GM13977 (cell line): ENCODE measurements at regions not wholly inside any gene's neighbourhood (a gene's known extent, or its start where the extent isn't known, plus 50 kb on each side); places are given as distances from the start of the nearest gene placed in this dataset.

Source experiments
- DNase-seq: peaks from one replicate; pipeline ENCODE4 v3.0.0; 2012; ENCODE audit warnings: low spot score
- CTCF ChIP-seq: IDR thresholded peaks from 2 replicates; pipeline ENCODE4 v1.5.1; 2012; ENCODE audit warnings: mild to moderate bottlenecking, control low read depth; ENCODE audit not compliant: insufficient read depth; ENCODE audit errors: extremely low read depth, missing control alignments
- in situ Hi-C: fragments of 300-500 bp; cut with MboI; formaldehyde crosslinking; loops from one replicate; pipeline ENCODE4 v1.12.0; 2022; ENCODE audit warnings: low sequenced_read_pairs, low pct_unique_long_range_greater_than_20kb, mixed read lengths, inconsistent platforms; ENCODE audit not compliant: unreplicated experiment

DNA sequence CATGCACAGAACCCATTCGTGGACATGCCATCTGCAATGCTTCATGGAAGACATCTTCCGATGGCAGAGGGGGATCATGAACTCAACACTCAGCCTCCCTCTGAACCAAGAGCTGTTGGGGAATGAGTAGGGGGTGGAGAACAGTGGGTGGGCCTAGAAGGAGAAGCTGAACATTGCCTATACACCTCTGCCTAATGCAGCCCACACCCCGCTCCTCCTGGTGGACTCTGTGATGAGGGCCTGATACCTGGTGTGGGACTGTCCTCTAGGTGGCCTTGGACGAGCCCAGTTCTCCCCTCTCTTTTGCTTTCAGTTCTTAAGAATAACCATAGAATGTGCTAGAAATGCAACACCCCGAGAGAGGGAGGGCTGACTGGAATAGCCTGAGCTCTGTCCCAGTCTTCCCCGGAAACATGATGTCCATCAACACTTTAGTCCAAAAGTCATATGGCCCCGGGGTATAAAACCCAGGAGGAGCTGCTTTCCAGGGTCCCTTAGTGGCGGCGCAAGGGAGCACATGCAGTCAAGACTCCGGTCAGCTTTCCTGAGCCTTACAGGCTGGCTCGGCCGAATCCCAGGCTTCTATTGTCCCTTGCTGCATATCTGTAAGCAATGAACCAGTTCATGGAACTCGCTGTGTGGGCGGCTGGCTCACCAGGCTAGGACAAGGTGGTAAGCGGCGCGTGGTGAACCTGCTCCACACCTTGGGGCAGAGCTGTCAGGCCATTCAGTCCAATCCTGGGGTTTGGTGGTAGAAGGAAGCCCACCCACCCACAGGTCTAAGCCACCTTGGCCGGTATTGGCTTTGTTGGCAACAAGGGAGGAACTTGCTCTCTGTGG, 216.9 kb downstream of the CTTN start:
- in situ Hi-C loops = no loop called here
- DNase-seq = no peak
- no peak for TF ChIP-seq CTCF

DNA sequence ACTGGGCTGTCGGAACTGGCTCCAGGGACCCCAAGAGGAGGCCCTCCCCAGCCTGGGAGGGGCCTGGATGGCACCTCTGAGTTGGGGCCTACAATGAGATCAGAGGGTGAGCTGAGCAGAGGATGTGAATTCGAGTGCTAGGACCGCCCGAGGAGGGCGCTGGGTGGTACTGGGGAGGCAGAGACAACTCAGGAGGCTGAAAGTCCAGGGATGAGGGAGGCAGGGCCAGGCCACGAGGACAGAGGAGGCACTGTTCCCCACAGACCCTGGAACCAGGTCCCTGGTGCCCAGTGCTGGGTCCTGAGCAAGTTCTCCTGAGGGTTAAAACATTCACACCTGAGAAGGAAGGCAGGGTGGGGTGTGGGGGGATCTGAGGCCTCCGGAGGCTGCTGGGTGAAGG, 218.0 kb downstream of the CTTN start:
- TF ChIP-seq CTCF = no peak

DNA sequence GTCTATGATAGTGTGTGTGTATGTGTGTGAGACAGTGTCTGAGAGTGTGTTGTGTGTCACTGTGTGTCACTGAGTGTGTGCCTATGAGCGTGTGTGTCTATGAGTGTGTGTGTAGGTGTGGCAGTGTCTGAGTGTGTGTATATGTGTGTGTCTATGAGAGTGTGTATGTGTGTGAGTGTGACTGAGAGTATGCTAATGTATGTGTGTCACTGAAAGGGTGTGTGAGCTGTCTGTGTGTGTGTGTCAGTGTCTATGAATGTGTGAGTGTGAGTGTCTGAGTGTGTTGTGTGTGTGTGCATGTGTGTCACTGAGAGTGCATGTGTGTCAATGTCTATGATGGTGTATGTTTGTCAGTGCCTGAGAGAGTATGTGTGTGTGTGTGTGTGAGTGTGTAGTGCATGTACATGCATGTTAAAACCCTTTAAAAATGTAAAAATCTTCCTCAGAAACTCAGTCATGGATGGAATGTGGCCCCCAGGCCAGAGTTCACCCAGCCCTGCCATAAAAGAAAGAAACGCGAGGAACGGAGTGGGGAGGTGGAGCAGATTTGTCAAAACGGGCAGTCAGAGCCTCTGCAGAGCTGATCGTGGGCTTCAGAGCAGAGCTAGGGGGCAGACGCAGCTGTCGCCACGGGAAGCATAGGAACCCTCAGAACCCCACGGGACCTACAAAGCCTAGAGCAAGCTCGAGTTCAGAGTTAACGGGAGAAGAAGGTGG, 218.8 kb downstream of the CTTN start:
- no peak for TF ChIP-seq CTCF
- no peak for DNase-seq
- in situ Hi-C loops = no loop called here

More for the DNA sequence above, 218.0 kb downstream of the CTTN start:
- no peak for DNase-seq
- in situ Hi-C loops = no loop called here

DNA sequence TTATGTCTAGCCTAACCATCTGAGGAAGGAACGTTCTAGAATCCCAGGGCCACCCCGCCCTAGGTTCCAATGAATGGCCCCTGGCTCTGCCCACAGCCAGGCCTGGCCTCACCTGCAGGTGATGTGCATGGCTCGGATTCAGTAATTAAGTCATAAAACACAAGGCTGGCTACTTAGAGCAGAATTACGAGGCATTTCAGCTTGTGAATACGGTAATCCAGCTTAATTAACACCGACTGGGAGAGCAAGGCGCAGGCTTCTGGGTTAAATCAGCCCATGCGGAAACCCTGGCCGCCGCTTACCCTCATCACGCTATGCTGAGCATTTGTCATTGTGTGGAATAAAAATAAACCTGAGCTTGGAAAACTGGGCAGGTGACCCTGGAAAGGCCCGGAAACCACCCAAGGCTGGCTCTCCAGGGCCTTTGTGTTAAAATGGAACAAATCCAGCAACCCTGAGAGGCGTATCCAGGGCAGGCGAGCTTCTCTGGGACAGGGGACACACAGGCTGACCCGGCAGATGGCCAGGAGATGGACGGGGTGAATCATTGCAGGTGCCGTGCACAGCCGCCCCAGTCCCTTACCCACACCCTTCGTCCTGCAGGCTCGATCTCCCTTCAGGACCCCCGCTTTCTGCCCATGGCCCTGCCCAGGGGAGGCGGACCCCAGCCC, 220.2 kb downstream of the CTTN start:
- TF ChIP-seq CTCF = no peak
- no peak for DNase-seq
- in situ Hi-C loops = no loop called here

- TF ChIP-seq CTCF = no peak
- in situ Hi-C loops = no loop called here
- DNase-seq = no peak
Measured at GRCh38 chr11:70619591-70619990, 221.3 kb downstream of the CTTN start.

DNA sequence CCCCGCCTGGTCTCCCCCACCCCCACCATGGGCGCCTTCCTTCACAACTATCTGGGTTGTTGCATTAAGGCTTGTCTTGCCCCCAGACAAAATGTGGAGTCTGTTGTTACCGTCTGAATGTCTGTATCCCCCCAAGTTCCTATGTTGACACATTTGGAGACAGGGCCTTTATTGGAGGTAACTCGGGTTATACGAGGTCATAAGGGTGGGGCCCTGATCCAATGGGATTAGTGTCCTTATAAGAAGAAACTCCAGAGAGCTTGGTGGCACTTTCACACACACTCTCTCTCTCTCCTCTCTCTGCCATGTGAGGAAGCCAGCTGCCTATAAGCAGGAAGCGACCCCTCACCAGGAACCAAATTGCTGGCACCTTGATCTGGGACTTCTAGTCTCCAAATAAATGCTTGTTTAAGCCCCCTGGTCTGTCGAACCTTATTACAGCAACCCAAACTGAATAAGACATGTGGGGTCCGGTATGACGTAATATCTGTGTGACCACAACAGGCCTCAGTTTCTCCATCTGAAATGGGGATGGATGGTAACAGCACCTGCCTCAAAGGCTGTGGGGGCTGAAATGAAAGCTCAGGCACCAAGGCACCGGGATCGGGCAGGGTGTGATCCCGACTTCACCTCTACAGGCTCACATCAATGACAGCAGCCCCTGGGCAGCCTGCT, 222.3 kb downstream of the CTTN start:
- in situ Hi-C loops = no loop called here
- no peak for DNase-seq
- TF ChIP-seq CTCF = no peak
